HS-5 (cell line): ENCODE measurements at regions not wholly inside any gene's neighbourhood (a gene's known extent, or its start where the extent isn't known, plus 50 kb on each side); places are given as distances from the start of the nearest gene placed in this dataset.

Source experiments
- DNase-seq: peaks from one replicate; pipeline ENCODE4 v3.0.0-alpha.2; 2012; ENCODE audit warnings: low read depth

- no peak for DNase-seq
These were observed 572.9 kb upstream of the CADM1 start for GRCh38 chr11:116077092-116077491.

DNA sequence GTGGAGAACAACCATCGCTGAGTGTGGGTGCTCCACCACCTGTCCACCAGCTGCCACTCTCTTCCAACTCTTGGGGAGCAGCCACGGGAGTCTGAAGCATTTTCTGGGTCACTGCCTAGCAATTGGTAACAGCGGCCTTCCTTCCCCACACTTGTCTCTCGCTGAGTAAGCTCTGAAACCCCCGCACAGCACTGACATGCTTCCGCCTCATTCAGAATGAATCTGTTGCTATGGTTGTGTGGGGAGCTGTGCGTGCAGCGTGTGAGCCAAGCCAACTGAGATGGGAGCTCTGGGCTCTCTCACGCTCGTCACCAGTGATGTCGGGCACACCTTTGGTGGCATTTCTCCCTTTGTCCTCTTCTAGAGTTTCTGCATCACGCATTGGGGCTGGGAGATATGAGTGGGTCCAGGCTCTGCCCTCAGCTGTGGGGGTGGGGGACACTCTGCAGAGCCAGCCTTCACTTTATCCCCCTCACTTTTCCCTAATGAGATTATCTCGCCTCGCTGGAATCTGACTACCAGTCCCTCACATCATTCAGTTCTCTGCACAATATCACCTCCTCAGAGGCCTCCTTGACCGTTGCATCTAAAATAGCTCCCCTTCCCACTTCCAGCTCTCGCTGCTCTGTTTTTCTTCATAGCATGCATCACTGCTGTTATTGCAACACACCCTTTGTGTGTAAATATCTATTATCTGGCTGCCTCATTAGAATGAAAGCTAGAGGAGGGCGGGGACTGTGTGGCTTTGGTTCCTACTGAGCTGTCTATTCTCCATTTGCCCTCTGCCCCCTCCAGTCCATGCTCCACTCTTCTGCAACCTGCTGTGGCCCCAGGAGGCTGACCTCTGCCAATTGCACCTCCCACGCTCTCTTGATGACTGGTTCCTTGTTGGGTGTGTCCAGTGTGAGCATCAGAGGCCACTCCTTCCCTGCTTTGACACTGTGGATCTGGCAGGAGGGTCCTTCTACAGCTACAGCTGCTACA is 569.9 kb upstream of the CADM1 start:
- DNase-seq, result no peak

GRCh38 chr11:116072601-116073410 is 568.6 kb upstream of the CADM1 start:
- DNase-seq, result no peak

GRCh38 chr11:116072133-116072532 is 567.9 kb upstream of the CADM1 start:
- DNase-seq, result no peak

- no peak for DNase-seq
These were observed 567.0 kb upstream of the CADM1 start for GRCh38 chr11:116071241-116071640.

- no peak for DNase-seq
These were observed 566.3 kb upstream of the CADM1 start for GRCh38 chr11:116070520-116070919.

DNA sequence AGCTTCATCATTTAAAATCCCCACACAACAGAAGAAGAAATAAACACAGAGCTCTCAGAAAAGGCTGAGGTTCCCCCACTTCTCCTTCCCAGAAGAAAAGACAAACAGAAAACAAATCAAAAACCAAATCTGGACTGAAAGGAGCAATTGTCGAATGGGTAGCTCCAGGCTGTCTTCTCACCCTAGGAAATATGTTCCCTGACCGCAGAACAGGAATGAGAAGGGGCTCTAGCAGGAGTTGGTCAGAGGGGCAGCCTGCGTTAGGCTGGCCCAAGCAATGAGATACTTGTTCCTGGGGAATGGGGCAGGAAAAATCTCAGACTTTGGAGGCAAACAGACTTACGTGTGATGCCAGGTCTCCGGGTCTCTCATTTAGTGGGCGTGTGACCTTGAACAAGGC is 562.6 kb upstream of the CADM1 start:
- DNase-seq, result no peak

DNA sequence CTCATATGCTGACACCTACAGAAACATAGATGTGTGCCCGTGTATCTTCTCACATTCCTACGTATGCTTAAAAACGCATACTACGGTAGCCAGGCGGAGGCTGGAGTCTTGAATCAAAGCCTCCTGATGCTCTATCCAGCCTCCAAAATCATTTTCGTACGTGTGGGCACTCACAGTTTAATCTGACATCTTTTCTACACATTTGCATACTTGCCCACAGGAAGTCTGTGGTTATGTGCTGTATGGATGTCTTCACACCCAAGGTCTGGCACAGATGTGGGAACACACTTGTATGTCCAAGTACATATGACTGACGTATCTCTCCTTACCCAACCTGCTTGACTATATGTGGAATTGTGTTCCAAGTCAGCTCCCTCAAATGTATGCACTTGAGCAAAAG is 561.8 kb upstream of the CADM1 start:
- no peak for DNase-seq

GRCh38 chr11:116065191-116065895 is 561.1 kb upstream of the CADM1 start:
- DNase-seq, result no peak

GRCh38 chr11:116062490-116063171 is 558.4 kb upstream of the CADM1 start:
- DNase-seq, result no peak

DNA sequence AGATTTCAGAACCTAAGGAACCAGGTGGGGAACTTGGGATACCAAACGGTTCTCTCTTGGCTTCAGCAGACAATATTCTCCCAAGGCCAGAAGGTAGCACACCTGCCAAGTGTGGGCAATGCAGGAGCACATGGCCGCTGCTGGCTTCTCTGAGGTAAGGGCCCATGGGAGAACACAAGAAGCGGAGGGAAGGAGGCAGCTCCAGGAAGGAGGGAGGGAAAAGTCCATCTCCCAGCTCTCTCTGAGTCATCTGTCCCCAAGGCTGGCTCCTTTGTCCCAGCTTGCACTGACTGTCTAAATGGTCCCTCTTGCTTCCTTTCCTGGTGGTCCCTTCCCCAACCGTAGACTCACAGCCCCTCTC is 557.9 kb upstream of the CADM1 start:
- DNase-seq, result no peak

DNA sequence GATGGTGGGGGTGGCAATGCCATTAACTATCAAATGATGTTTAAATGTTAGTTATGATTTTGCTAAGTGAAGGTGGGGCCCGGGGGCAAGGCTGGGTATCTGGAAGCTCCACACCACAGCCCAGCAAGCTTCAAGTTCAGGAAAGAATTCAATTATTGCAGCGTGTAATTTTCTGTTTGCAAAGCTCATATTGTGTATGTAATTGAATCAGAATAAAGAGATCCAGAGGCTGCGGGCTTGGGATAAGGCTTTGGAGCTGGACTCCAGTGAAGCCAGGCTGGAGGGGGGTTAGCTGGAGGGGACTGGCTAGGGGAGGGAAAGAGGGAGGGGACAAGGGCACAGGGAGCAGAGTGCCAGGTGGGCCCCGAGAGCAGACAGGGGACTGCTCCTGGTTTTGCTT is 557.1 kb upstream of the CADM1 start:
- DNase-seq, result no peak

GRCh38 chr11:116059919-116060318 is 555.7 kb upstream of the CADM1 start:
- DNase-seq, result no peak

GRCh38 chr11:116057000-116057399 is 552.8 kb upstream of the CADM1 start:
- no peak for DNase-seq

DNA sequence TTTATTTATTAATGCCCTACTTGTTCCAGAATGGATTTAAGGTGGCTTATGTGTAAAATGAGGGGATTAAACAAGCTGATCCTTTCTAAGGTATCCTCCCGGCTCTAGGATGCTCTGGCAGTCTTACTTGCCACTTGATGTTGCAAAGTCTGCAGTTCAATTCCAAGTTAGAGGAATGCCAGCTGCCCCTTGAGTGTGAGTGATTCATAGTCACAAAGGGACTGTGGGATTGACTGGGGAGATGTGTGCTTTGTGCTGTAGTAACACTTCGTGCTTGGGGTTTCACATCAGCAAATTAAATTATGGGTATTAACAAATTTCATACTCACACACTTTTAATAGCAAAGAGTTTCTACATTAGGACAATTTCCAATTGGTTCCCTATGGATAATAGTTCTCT is 550.8 kb upstream of the CADM1 start:
- no peak for DNase-seq

DNA sequence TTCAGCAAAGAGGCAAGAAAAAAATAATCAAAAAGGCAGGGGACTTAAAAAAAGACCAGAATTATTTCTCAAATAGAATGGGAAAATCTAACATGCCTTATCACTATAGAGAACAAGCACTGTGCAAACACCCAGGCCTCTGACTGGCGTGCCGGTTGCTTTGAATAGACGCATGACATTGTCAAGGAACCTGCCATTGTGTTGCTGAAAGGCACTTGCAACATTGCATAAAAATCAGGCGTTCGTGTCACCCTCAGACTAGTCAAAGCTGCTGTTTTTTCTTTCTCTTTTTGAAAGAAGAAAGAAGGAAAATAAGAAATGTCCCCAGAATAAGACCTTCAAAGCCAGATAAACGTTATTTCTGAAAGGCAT is 549.3 kb upstream of the CADM1 start:
- DNase-seq, result no peak

GRCh38 chr11:116052603-116053547 is 548.7 kb upstream of the CADM1 start:
- DNase-seq, result no peak

DNA sequence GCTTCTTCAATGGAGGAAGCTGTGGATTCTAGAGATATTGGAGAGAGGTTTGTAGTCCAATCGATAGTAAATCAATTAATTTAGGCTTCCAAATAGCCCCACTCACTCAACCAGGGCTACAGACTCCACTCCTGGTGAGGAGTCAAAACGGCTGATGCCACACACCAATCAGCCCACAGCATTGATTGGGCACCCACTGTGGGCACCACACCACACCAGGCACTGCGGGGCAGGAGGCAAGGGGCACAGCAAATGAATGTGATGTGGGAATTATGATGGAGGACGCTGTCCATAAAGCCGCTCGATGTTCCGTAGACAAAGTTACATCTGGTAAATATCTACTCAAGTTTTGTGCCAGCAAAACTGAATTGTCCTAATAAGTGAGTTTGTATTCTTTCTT is 547.3 kb upstream of the CADM1 start:
- no peak for DNase-seq

GRCh38 chr11:116049383-116049782 is 545.2 kb upstream of the CADM1 start:
- DNase-seq, result no peak

- DNase-seq, result no peak
These were observed 541.9 kb upstream of the CADM1 start for GRCh38 chr11:116046127-116046526.

DNA sequence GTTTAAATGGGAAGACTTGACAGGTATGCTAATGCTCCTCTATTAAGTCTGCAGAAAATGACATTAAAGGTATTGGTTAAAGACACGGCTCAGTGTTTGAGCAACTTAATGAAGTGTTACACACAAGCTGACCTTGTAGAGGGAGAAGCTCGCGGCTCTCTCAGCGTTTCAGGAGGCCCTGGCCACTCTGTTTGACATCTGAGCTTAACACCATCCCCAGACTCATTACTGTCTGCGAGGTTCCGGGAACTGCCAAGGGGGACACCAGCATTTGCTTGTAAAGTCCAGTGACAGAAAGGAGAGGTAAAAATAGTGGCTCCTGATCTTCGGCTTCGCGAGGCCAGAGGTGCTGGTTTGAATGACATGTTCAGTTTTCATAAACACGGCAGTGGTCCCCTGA is 540.7 kb upstream of the CADM1 start:
- DNase-seq, result no peak
